ENCODE measurements at regions not wholly inside any gene's neighbourhood (a gene's known extent, or its start where the extent isn't known, plus 50 kb on each side); places are given as distances from the start of the nearest gene placed in this dataset.

GRCh38 chr2:590214-591175, 86.7 kb downstream of the TMEM18 start:
- ChIA-PET CTCF (interaction anchor here (1.7 kb wide), 1 partner anchor 47 kb away, joined by 3 read pairs; no protein-coding TSS in a partner anchor), POLR2A (no interaction called here)
- TF ChIP-seq, protein P1, sequence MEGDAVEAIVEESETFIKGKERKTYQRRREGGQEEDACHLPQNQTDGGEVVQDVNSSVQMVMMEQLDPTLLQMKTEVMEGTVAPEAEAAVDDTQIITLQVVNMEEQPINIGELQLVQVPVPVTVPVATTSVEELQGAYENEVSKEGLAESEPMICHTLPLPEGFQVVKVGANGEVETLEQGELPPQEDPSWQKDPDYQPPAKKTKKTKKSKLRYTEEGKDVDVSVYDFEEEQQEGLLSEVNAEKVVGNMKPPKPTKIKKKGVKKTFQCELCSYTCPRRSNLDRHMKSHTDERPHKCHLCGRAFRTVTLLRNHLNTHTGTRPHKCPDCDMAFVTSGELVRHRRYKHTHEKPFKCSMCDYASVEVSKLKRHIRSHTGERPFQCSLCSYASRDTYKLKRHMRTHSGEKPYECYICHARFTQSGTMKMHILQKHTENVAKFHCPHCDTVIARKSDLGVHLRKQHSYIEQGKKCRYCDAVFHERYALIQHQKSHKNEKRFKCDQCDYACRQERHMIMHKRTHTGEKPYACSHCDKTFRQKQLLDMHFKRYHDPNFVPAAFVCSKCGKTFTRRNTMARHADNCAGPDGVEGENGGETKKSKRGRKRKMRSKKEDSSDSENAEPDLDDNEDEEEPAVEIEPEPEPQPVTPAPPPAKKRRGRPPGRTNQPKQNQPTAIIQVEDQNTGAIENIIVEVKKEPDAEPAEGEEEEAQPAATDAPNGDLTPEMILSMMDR (IDR thresholded peaks at IDR 0.05; ENCODE audit: control extremely low read depth, extremely low read depth, low read depth, missing control alignments): no peak
- no peak for DNase-seq (ENCODE audit: extremely low spot score)

DNA sequence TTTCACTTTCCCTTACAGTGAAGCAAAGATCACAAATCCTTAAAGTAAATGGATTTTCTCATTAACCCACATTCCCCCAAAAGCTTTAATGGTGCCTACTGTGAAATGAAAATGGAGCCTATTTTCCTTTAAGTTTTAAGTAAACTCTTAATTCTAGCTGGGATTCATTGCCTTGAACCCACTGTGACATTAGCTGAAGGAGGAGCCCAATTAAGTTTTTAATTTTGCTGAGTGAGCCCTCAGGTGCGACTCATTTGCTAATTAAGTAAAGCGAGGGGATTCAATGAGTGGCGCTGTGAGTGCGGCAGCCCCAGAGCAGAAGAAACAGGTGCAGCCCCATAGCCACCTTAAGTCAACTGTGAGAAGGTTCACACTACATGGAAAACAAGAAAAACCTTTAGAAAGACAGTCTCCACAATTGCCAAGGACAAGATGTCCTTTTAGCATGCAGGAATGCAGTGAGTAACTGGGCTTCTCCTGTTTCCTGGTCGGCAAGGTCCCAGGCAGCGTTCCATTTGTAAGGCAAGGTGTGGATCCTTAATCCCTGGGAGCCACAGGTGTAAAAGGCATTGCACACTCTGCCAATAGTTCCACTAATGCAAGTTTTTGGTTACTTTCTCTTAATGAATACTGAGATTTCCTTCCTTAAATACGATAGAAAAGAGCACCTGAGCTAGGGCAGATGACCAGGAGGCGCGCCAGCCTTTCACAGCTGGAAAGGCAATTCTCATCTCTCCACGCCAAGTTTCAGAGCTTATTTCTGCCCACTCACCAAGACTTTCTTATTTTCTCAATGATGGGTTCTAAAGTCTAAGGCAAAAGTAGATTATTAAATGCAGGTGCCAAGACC, 87.7 kb downstream of the TMEM18 start:
- CTCF ChIA-PET: interaction anchor here (1.7 kb wide), 1 partner anchor 48 kb away, joined by 3 read pairs; no protein-coding TSS in a partner anchor
- no peak for DNase-seq (ENCODE audit: extremely low spot score)
- TF ChIP-seq, protein P1 (IDR thresholded peaks at IDR 0.05; ENCODE audit: control extremely low read depth, extremely low read depth, low read depth, missing control alignments): no peak
- POLR2A ChIA-PET: no interaction called here

GRCh38 chr2:588074-588645, 89.0 kb downstream of the TMEM18 start:
- DNase-seq (ENCODE audit: extremely low spot score): no peak
- CTCF ChIA-PET: no interaction called here
- POLR2A ChIA-PET: no interaction called here
- TF ChIP-seq, protein P1 (IDR thresholded peaks at IDR 0.05; ENCODE audit: control extremely low read depth, extremely low read depth, low read depth, missing control alignments): no peak

- ChIA-PET CTCF (no interaction called here), POLR2A (no interaction called here)
- DNase-seq (ENCODE audit: extremely low spot score): no peak
- TF ChIP-seq, protein P1 (IDR thresholded peaks at IDR 0.05; ENCODE audit: control extremely low read depth, extremely low read depth, low read depth, missing control alignments): no peak
Observed at GRCh38 chr2:587087-587960, 89.9 kb downstream of the TMEM18 start.

- CTCF ChIA-PET: interaction anchor here (1.8 kb wide), 1 partner anchor 13 kb away, joined by 4 read pairs; no protein-coding TSS in a partner anchor
- TF ChIP-seq, protein P1 (IDR thresholded peaks at IDR 0.05; ENCODE audit: control extremely low read depth, extremely low read depth, low read depth, missing control alignments): no peak
- POLR2A ChIA-PET: no interaction called here
- DNase-seq (ENCODE audit: extremely low spot score): no peak
Observed at GRCh38 chr2:586641-587076, 90.5 kb downstream of the TMEM18 start.
